ENCODE measurements at regions not wholly inside any gene's neighbourhood (a gene's known extent, or its start where the extent isn't known, plus 50 kb on each side); places are given as distances from the start of the nearest gene placed in this dataset.
A peak's percentile ranks its signal among the peaks of the same experiment; 100 is the strongest.
"Not testable (repeated sequence)": the region's sequence is repeated elsewhere in the genome, so short reads cannot be mapped to it uniquely, and the experiment has no call there.

GRCh38 chr11:126132319-126132718 lies 69.7 kb upstream of the CDON start:
- intact Hi-C loops (cut with DNase I): no loop called here
- DNase-seq (ENCODE audit: missing footprints) (no peak), ATAC-seq (peak; percentile 44)

GRCh38 chr11:126130781-126131180 lies 68.1 kb upstream of the CDON start:
- DNase-seq (ENCODE audit: missing footprints); ATAC-seq; intact Hi-C loops (cut with DNase I): not testable (repeated sequence)

GRCh38 chr11:126129727-126130671 lies 67.3 kb upstream of the CDON start:
- ATAC-seq (peak; percentile 30), DNase-seq (ENCODE audit: missing footprints) (no peak)
- intact Hi-C loops (cut with DNase I): no loop called here

- intact Hi-C loops (cut with DNase I): no loop called here
- no peak for DNase-seq (ENCODE audit: missing footprints)
- peak; percentile 48 for ATAC-seq
Measured at GRCh38 chr11:126127898-126128297, 65.2 kb upstream of the CDON start.

GRCh38 chr11:126127284-126127845 lies 64.7 kb upstream of the CDON start:
- intact Hi-C loops (cut with DNase I): no loop called here
- DNase-seq (ENCODE audit: missing footprints): no peak
- ATAC-seq: no peak

- DNase-seq (ENCODE audit: missing footprints): no peak
- ATAC-seq: no peak
- intact Hi-C loops (cut with DNase I): no loop called here
Measured at GRCh38 chr11:126124231-126124661, 61.6 kb upstream of the CDON start.

- DNase-seq (ENCODE audit: missing footprints) (no peak), ATAC-seq (no peak)
- intact Hi-C loops (cut with DNase I): no loop called here
Measured at GRCh38 chr11:126123686-126124085, 61.0 kb upstream of the CDON start.

- intact Hi-C loops (cut with DNase I): no loop called here
- ATAC-seq: no peak
- DNase-seq (ENCODE audit: missing footprints): no peak
Measured at GRCh38 chr11:126122863-126123262, 60.2 kb upstream of the CDON start.

GRCh38 chr11:126121296-126121695 lies 58.6 kb upstream of the CDON start:
- intact Hi-C loops (cut with DNase I): no loop called here
- no peak for DNase-seq (ENCODE audit: missing footprints)
- no peak for ATAC-seq

- ATAC-seq (no peak), DNase-seq (ENCODE audit: missing footprints) (no peak)
- intact Hi-C loops (cut with DNase I): loop anchor here (10.0 kb wide), 1 partner anchor 86 kb away; no protein-coding TSS in a partner anchor
Measured at GRCh38 chr11:126118806-126119205, 56.1 kb upstream of the CDON start.

GRCh38 chr11:126115816-126116331 lies 53.2 kb upstream of the CDON start:
- ATAC-seq: peak; percentile 75
- intact Hi-C loops (cut with DNase I): loop anchor here (10.0 kb wide), 1 partner anchor 89 kb away; no protein-coding TSS in a partner anchor
- peak; percentile 81 for DNase-seq (ENCODE audit: missing footprints)

- intact Hi-C loops (cut with DNase I): loop anchor here (10.0 kb wide), 1 partner anchor 90 kb away; no protein-coding TSS in a partner anchor
- ATAC-seq (peak; percentile 45), DNase-seq (ENCODE audit: missing footprints) (peak; percentile 87)
Measured at GRCh38 chr11:126115127-126115495, 52.4 kb upstream of the CDON start.

- ATAC-seq: no peak
- intact Hi-C loops (cut with DNase I): loop anchor here (10.0 kb wide), 1 partner anchor 90 kb away; no protein-coding TSS in a partner anchor
- no peak for DNase-seq (ENCODE audit: missing footprints)
Measured at GRCh38 chr11:126114486-126115126, 51.9 kb upstream of the CDON start.

- intact Hi-C loops (cut with DNase I): loop anchor here (2.0 to 10.0 kb wide), 2 partner anchors 51 to 91 kb away; partner anchors contain the start of gene CDON
- ATAC-seq (no peak), DNase-seq (ENCODE audit: missing footprints) (no peak)
Measured at GRCh38 chr11:126113963-126114362, 51.3 kb upstream of the CDON start.

- intact Hi-C loops (cut with DNase I): loop anchor here (2.0 to 10.0 kb wide), 2 partner anchors 51 to 91 kb away; partner anchors contain the start of gene CDON
- ATAC-seq (peak; percentile 89), DNase-seq (ENCODE audit: missing footprints) (peak; percentile 86)
Measured at GRCh38 chr11:126113515-126113957, 50.9 kb upstream of the CDON start.

- ATAC-seq (no peak), DNase-seq (ENCODE audit: missing footprints) (no peak)
- intact Hi-C loops (cut with DNase I): loop anchor here (2.0 to 10.0 kb wide), 2 partner anchors 50 to 92 kb away; partner anchors contain the start of gene CDON
Measured at GRCh38 chr11:126113012-126113411, 50.3 kb upstream of the CDON start.

GRCh38 chr11:126112547-126112946 lies 49.9 kb upstream of the CDON start:
- ATAC-seq (peak; percentile 1), DNase-seq (ENCODE audit: missing footprints) (no peak)
- intact Hi-C loops (cut with DNase I): loop anchor here (2.0 to 10.0 kb wide), 2 partner anchors 50 to 92 kb away; partner anchors contain the start of gene CDON

Data from Right ventricle myocardium inferior (tissue), 1 donor.